ENCODE measurements at regions not wholly inside any gene's neighbourhood (a gene's known extent, or its start where the extent isn't known, plus 50 kb on each side); places are given as distances from the start of the nearest gene placed in this dataset.

DNA sequence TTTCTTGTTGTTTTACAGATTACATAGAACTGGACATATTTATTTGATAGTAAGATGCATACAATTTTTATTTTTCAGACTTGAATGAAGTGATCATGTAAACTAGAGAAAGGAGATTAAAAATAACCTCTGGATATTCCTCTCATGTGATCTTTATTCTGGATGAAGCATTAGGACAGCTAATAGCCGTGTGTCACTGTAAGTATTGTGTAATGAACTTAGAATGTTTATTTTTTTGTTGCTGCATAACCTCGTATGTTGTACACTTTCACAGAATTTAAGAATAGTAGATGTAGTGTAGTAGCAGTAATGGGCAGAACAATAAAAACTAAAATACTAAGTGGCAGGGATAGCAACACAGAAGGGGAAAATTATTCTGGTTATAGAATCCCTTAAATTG, 2094.5 kb upstream of the TENM3 start:
- TF ChIP-seq POLR2A (IDR thresholded peaks at IDR 0.05) = no peak
- TF ChIP-seq, protein P1, sequence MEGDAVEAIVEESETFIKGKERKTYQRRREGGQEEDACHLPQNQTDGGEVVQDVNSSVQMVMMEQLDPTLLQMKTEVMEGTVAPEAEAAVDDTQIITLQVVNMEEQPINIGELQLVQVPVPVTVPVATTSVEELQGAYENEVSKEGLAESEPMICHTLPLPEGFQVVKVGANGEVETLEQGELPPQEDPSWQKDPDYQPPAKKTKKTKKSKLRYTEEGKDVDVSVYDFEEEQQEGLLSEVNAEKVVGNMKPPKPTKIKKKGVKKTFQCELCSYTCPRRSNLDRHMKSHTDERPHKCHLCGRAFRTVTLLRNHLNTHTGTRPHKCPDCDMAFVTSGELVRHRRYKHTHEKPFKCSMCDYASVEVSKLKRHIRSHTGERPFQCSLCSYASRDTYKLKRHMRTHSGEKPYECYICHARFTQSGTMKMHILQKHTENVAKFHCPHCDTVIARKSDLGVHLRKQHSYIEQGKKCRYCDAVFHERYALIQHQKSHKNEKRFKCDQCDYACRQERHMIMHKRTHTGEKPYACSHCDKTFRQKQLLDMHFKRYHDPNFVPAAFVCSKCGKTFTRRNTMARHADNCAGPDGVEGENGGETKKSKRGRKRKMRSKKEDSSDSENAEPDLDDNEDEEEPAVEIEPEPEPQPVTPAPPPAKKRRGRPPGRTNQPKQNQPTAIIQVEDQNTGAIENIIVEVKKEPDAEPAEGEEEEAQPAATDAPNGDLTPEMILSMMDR (IDR thresholded peaks at IDR 0.05) = no peak
